ENCODE measurements at regions not wholly inside any gene's neighbourhood (a gene's known extent, or its start where the extent isn't known, plus 50 kb on each side); places are given as distances from the start of the nearest gene placed in this dataset.
"Not testable (repeated sequence)": the region's sequence is repeated elsewhere in the genome, so short reads cannot be mapped to it uniquely, and the experiment has no call there.

DNA sequence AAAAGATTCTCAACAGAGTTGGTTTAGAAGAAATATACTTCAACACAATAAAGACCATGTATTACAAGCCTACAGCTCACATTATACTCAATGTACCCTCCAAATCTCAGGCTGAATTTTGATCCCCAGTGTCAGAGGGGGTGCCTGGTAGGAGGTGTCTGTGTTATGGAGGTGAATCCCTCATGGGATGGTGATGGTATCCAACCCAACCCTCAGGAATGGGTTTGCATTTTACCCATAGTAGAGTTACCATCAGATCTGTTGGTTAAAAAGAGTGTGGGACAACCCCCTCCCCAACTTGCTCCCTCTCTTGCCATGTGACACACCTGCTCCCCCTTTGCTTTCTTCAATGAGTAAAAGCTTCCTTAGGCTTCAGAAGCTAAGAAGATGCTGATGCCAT, 205.5 kb downstream of the POTEM start:
- ATAC-seq, result not testable (repeated sequence)

GRCh38 chr14:19173188-19173587, 206.0 kb downstream of the POTEM start:
- ATAC-seq, result not testable (repeated sequence)

- ATAC-seq, result not testable (repeated sequence)
Measured at GRCh38 chr14:19177435-19177834, 210.2 kb downstream of the POTEM start.

GRCh38 chr14:19180297-19180696, 213.1 kb downstream of the POTEM start:
- not testable (repeated sequence) for ATAC-seq

GRCh38 chr14:19180881-19181280, 213.6 kb downstream of the POTEM start:
- not testable (repeated sequence) for ATAC-seq

DNA sequence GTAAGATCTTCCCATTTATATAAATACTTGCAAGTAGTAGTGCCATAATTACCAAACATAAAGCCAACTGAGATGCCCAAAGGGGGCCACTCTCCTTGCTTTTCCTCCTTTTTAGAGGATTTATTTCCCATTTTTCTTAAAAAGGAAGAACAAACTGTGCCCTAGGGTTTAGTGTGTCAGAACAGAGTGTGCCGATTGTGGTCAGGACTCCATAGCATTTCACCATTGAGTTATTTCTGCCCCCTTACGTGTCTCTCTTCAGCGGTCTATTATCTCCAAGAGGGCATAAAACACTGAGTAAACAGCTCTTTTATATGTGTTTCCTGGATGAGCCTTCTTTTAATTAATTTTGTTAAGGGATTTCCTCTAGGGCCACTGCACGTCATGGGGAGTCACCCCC, 227.9 kb downstream of the POTEM start:
- not testable (repeated sequence) for ATAC-seq

DNA sequence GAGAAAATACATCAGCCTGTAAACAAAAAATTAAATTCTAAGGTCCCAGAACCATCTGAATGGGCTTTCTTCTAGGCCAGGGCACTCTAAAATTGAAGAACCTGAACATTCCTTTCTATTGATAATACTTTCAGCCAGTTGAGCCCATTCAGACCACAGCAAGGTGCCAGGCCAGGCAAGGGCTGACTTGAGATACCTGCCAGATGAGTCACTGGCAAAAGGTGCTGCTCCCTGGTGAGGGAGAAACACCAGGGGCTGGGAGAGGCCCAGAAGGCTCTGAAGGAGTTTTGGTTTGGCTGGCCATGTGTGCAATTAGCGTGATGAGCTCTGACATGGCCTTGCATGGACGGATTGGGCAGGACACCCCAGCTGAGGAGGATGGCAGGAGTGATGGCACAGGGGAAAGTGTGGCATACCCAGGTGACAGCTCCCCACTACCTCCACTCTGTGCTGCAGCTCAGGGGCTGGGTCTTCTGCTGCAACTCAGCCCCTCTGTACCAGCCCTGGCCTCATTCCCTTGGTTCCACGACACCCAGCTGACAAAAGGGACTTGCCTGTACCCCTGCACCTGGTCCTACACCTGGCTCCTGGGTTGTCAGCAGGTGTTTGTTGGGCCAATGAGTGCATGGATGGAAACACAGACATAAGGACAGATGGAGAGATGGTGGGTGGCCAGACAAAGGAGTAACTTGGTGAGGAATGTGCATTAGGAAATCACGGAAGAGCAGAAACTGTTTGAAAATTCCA, 230.4 kb downstream of the POTEM start:
- not testable (repeated sequence) for ATAC-seq

- ATAC-seq, result not testable (repeated sequence)
Measured at GRCh38 chr14:19198341-19198740, 231.1 kb downstream of the POTEM start.

DNA sequence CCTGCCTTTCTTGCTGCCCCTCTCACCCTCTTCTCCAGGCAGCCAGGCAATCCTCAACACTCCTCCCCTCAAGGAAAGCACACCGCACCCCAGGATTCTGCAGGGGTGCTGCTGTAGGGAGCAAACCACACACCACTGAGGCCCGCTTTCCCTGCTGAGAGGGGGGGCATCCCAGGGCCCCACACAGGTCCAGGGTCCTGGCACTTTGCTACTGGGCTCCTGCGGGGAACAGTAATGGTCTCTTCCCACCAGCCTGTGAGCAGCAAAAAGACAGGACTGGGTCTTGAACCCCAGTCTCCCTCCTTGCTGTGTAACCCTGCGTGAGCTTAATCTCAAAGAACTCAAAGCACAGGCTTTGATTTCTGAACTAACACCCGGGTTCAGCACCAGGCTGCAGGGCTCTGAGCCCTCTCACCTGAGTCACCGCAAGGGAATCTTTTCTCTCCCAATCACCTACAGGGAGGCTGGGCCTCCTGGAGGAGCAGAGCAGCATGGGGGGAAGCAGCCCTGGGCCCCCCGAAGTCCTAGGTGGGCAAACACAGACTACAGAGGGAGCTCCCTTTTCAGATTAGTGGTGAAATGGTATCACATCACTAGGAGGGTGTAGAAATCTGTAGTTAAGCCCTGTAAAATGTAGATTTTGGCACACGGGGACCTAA, 232.6 kb downstream of the POTEG start:
- not testable (repeated sequence) for ATAC-seq

GRCh38 chr14:19202053-19202442, 232.1 kb downstream of the POTEG start:
- not testable (repeated sequence) for ATAC-seq

- ATAC-seq, result not testable (repeated sequence)
Measured at GRCh38 chr14:19203250-19203972, 230.7 kb downstream of the POTEG start.

DNA sequence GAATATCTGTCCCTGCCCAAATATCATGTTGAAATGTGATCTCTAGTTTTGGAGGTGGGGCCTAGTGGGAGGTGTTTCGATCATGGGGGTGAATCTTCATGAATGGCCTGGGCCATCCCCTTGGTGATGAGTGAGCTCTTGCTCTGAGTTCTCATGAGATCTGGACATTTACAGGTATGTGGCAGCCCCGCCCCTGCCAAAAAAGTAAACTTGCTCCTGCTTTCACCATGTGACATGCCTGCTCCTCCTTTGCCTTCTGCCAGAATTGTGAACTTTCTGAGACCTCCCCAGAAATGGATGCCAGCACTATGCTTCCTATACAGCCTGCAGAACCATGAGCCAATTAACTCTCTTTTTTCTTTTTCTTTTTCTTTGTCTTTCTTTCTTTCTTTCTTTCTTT, 229.3 kb downstream of the POTEG start:
- not testable (repeated sequence) for ATAC-seq

GRCh38 chr14:19216480-19216879, 217.7 kb downstream of the POTEG start:
- not testable (repeated sequence) for ATAC-seq

DNA sequence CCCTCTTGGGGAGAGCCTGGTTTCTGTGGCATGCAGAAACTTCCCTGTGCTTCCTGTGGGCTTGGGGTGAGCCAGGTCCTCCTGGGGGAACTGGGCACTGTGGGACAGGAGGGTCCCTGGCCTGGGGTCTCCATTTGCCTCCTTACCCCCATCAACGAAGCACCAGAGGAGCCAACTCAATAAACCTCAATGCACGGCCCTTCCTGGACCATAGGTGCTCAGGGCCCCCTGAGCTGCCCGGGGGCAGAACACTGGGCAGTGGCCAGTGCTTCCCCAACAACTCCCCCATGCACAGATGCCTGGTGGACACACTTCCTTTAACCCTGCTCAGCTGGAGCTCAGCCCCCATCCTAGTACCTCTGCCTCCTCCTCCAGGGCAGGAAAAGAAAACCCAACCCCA, 214.7 kb downstream of the POTEG start:
- ATAC-seq, result not testable (repeated sequence)

GRCh38 chr14:19231421-19231820, 202.7 kb downstream of the POTEG start:
- ATAC-seq, result not testable (repeated sequence)

- ATAC-seq, result not testable (repeated sequence)
Measured at GRCh38 chr14:19234059-19234458, 200.1 kb downstream of the POTEG start.

- ATAC-seq, result not testable (repeated sequence)
Measured at GRCh38 chr14:19237656-19238055, 196.5 kb downstream of the POTEG start.

DNA sequence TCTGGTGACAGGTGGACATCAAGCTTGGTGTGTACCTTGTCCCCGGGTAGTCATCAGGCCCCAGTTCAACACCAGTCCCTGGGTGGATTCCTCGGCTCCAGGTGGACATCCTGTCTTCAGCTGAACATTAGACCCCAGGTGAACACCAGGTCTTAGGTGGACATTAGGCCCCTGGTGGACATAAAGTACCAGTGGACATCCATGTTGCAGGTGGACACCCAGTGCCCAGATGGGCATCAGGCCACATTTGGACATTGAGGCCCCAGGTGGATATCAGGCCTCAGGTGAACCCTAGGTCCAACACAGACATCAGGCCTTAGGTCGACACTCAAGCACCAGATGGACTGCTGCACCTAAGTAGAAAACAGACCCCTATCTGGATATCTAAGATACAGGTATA, 195.6 kb downstream of the POTEG start:
- not testable (repeated sequence) for ATAC-seq

DNA sequence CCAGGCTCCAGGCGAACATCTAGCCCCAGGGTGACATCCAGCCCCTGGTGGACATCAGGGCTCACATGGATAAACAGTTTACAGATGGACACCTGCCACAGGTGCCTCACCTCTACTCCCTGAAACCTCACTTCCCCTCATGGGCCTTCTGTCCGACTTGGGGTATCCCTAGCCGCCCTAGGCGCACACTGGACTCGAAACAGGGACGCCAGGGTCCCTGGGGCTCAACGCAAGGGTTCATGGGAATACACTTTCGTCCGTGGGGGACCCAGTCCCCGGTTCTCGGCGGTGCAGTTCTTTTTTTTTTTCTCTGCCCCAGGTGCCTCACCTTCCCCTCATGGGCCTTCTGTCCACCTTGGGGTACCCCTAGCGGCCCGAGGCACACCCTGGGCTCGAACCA, 194.2 kb downstream of the POTEG start:
- ATAC-seq, result not testable (repeated sequence)

DNA sequence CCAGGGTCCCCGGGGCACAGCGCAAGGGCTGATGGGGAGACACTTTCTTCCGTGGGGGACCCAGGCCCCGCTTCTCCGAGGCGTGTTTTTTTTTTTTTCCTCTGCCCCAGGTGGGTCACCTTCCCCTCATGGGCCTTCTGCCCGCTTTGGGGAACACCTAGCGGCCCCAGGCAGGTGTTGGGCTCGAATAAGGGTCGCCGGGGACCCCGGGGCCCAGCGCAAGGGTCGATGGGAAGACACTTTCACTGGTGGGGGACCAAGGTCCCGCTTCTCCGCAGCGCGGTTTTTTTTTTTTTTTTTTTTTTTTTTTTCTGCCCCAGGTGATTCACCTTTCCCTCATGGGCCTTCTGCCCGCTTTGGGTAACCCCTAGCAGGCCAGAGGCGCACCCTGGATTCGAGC, 193.8 kb downstream of the POTEG start:
- ATAC-seq, result not testable (repeated sequence)

GRCh38 chr14:19241451-19241850, 192.7 kb downstream of the POTEG start:
- not testable (repeated sequence) for ATAC-seq

GRCh38 chr14:19242529-19242928, 191.6 kb downstream of the POTEG start:
- ATAC-seq, result not testable (repeated sequence)

DNA sequence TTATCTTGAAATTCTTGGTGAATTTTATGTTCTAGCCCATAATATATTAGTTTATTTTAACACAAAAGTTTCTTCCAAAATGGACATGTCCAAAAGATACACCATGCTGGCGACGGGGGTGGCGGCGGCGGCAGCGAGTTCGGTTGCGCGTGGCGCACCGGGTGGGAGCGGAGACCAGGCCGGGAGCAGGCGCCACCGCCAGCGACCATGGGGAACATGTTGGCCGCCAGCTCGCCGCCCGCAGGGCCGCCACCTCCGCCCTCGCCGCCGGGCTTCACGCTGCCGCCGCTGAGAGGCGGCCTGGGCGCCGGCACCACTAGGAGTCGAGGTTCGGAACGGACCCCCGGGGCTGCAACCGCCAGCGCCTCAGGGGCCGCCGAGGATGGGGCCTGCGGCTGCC, 167.2 kb downstream of the POTEG start:
- ATAC-seq, result not testable (repeated sequence)

All from esophagus mucosa (tissue), 1 donor.